ENCODE measurements at regions not wholly inside any gene's neighbourhood (a gene's known extent, or its start where the extent isn't known, plus 50 kb on each side); places are given as distances from the start of the nearest gene placed in this dataset.
A peak's percentile ranks its signal among the peaks of the same experiment; 100 is the strongest.
"Not testable (repeated sequence)": the region's sequence is repeated elsewhere in the genome, so short reads cannot be mapped to it uniquely, and the experiment has no call there.

GRCh38 chr3:153897025-153897723 lies 224.0 kb upstream of the ARHGEF26 start:
- DNase-seq = no peak
- no peak for ATAC-seq
- intact Hi-C loops (cut with micrococcal nuclease) = no loop called here

- DNase-seq (no peak), ATAC-seq (no peak)
- intact Hi-C loops (cut with micrococcal nuclease) = no loop called here
Observed at GRCh38 chr3:153897842-153898241, 223.3 kb upstream of the ARHGEF26 start.

DNA sequence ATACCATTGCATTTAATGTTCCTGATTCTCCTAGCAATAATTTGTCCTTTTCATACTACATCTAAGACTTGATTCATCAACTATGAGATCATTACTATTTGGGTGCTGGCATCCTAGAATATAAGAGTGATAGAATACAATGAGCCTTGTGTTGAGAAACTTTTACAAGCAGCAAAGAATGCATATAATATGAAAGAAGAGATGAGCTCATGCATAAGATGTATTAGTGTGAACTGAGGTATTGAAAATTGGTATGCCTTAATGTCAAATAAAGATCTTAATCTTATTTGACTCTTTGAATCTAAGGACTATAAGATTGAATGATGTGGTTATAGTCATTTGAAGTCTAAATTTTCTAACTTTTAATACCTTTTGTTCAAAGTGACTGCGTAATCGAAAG lies 220.0 kb upstream of the ARHGEF26 start:
- ATAC-seq = no peak
- DNase-seq = no peak
- intact Hi-C loops (cut with micrococcal nuclease) = no loop called here

DNA sequence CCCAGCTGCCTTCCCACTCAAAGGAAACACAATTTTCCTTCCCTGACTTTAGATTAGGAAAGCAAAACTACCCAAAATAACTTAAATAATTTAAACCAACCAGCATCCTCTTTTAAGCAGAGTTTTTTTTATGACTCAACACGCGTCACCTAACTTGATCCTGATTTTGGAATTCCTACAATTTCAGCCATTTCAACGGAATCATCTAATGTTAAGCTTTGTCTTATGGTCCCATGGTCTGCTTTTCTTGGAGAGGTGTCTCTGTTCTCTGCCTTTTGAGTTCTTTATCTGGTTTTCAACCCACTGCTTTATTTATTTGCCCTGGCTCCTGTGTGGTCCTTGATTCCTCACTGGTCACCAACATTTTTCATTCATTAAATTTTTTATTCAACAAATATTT lies 219.2 kb upstream of the ARHGEF26 start:
- intact Hi-C loops (cut with micrococcal nuclease) = no loop called here
- ATAC-seq (no peak), DNase-seq (no peak)

DNA sequence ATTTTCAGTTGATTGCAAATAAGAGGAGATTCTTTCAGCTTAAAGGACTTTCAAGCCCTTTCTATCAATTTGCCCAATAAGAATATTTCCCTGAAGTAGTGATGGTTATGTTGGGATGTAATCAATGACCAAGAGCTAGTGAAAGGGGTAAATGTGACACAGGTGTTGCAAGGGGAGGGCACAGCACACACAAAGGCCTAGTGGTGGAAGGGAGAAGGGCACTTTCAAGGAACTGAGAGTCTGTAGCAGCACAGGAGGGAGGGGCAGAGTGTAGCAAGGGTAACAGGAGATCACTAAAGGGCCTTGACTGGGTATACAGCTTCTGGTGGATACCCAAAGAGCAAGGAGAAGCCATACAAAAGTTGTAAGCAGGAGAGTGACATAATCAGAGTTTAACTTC lies 217.8 kb upstream of the ARHGEF26 start:
- no peak for DNase-seq
- no peak for ATAC-seq
- intact Hi-C loops (cut with micrococcal nuclease) = no loop called here

- intact Hi-C loops (cut with micrococcal nuclease) = no loop called here
- DNase-seq (no peak), ATAC-seq (no peak)
Observed at GRCh38 chr3:153906366-153906765, 214.8 kb upstream of the ARHGEF26 start.

DNA sequence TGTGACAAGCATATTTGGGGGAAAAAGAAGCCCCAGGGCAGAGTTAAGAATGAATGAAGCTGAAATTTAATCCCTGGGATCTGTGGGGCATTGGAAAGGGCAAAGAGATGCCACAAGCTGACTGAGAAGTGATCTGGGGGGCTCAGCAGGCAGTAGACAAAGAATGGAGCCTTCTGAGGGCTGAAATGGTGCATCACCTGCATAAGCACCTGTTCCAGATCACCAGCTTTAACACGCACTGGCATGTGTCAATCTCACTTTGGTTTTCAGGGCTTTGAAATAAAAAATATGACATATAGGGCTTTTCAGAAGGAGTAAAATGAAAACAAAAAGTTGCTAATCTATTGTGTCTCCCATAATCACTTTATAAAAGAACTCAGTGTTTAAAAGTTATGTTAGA lies 210.8 kb upstream of the ARHGEF26 start:
- no peak for ATAC-seq
- no peak for DNase-seq
- intact Hi-C loops (cut with micrococcal nuclease) = no loop called here

DNA sequence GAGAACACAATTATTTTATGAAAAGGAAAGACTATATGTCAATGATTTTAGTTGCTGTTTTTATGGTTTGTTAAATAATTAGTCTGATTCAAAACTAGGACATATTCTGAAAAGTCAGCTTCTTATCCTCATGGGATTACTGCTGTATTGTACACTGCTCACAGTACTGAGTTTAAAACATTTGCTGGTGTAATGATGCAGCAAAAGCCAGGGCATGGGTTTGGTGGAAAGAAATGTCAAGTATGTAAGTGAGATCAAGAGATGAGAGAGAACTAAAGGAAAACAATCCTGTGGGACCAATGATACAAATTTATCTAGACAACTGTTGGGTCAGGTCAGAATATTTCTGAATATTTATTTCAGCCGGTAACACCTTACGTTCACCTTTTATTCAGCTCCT lies 210.1 kb upstream of the ARHGEF26 start:
- no peak for ATAC-seq
- no peak for DNase-seq
- intact Hi-C loops (cut with micrococcal nuclease) = no loop called here

DNA sequence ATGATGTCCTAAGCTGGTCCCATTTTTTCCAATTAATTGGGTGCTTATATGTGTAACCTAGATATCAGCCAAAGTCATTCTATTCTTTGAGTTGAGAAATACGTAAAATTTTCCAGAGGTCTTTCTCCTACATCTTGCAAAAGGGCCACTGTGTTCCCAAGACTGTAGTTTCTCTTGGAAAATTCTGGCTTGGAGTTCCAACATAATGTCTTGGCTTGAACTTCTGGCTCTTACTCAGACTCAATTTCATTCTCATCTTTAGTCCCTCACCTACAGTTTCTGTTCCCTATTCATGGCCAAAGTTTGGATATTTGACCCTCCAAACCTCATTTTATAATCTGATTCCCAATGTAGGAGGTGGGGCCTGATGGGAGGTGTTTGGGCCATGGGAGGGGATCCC lies 201.4 kb upstream of the ARHGEF26 start:
- ATAC-seq (no peak), DNase-seq (no peak)
- intact Hi-C loops (cut with micrococcal nuclease) = no loop called here

DNA sequence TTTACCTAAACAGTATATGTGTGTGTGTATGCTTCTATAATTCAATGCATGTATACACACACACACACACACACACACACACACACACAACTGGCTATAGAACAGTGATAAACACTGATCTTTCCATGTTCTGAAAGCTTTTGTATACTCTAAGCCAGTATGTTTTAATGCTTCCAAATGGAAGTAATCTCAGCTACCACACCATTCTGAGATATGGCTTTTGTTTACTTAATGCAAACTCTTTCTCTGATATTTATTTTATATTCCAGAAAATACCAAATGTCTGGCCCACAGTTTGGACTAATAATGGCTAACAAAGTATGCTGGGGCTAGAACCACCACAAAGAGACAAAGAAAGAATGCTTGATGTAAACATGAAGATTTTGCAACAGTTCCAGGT lies 199.4 kb upstream of the ARHGEF26 start:
- intact Hi-C loops (cut with micrococcal nuclease) = no loop called here
- no peak for ATAC-seq
- DNase-seq = no peak

GRCh38 chr3:153925841-153926514 lies 195.2 kb upstream of the ARHGEF26 start:
- ATAC-seq (no peak), DNase-seq (no peak)
- intact Hi-C loops (cut with micrococcal nuclease) = no loop called here

DNA sequence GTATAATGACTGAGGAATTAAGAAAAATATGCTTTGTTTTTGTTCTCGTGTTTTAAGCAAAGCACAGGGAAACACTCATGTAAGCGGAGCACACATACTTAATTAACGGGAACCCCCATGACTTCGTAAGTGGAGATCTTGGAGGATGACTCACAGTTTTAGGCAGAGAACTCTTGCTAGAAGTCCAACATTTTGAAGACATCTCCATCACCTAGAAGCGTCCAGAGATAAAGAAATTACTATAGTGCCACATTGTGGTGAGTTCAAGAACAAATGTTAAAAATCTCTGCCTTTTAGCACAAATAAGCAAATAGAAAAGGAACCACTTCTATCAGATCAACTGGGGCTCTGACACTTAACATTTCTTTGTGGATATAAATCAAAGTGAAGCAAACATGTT lies 194.1 kb upstream of the ARHGEF26 start:
- intact Hi-C loops (cut with micrococcal nuclease) = no loop called here
- DNase-seq (no peak), ATAC-seq (peak; percentile 53)

- intact Hi-C loops (cut with micrococcal nuclease) = no loop called here
- DNase-seq = no peak
- ATAC-seq = no peak
Observed at GRCh38 chr3:153928851-153929250, 192.3 kb upstream of the ARHGEF26 start.

DNA sequence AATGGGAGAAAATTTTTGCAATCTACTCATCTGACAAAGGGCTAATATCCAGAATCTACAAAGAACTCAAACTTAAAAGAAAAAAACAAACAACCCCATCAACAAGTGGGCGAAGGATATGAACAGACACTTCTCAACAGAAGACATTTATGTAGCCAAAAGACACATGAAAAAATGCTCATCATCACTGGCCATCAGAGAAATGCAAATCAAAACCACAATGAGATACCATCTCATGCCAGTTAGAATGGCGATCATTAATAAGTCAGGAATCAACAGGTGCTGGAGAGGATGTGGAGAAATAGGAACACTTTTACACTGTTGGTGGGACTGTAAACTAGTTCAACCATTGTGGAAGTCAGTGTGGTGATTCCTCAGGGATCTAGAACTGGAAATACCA lies 187.7 kb upstream of the ARHGEF26 start:
- intact Hi-C loops (cut with micrococcal nuclease); ATAC-seq; DNase-seq: not testable (repeated sequence)

- intact Hi-C loops (cut with micrococcal nuclease) = no loop called here
- DNase-seq (no peak), ATAC-seq (no peak)
Observed at GRCh38 chr3:153944084-153944483, 177.1 kb upstream of the ARHGEF26 start.

GRCh38 chr3:153951276-153951675 lies 169.9 kb upstream of the ARHGEF26 start:
- DNase-seq (no peak), ATAC-seq (no peak)
- intact Hi-C loops (cut with micrococcal nuclease) = no loop called here

DNA sequence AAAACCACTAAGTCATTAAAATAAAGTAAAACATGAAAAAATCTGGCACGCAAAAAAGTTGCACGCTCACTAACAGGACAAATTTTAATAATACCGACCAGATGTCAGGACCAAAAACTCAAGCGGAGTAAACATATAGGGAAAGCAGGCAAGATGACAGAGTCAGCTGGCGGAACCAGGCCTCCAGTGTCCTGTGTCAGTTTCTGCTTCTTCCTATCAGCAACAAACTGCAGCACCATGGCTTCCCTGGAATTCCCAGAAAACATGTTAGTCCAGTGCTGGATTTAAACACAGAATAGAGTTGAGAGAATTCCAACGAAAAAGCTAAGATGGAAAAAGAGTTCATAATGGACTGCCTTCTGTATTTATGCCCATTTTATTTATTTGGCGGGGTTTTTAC lies 169.1 kb upstream of the ARHGEF26 start:
- intact Hi-C loops (cut with micrococcal nuclease) = no loop called here
- no peak for DNase-seq

DNA sequence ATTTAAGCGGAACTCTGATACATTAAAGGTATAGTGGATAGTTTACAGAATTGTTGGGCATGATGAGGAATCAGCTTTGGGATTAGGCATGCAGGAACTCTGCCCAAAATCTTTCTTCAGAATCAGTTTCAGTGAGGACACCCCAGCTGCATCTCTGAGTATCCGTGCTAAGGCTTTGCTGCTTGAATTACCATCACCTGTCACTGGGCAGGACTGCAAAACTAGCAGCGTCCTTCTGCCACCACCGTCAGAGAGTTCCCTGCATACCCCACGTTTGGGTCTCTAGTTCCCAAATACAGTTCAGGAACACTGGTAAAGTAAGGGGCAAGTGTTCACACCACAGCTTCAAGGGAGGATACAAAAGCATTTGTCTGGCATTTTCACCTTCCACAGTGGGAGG lies 164.6 kb upstream of the ARHGEF26 start:
- ATAC-seq (no peak), DNase-seq (no peak)
- intact Hi-C loops (cut with micrococcal nuclease) = no loop called here

More for the DNA sequence above, 169.1 kb upstream of the ARHGEF26 start:
- no peak for ATAC-seq

- ATAC-seq (no peak), DNase-seq (no peak)
- intact Hi-C loops (cut with micrococcal nuclease) = no loop called here
Observed at GRCh38 chr3:153957421-153957820, 163.8 kb upstream of the ARHGEF26 start.

- intact Hi-C loops (cut with micrococcal nuclease) = no loop called here
- no peak for DNase-seq
- no peak for ATAC-seq
Observed at GRCh38 chr3:153958635-153959595, 162.3 kb upstream of the ARHGEF26 start.

All from left ventricle myocardium superior (tissue), 1 donor.